Mucosa of descending colon (tissue), 3 donors: ENCODE measurements at regions not wholly inside any gene's neighbourhood (a gene's known extent, or its start where the extent isn't known, plus 50 kb on each side); places are given as distances from the start of the nearest gene placed in this dataset.

Experiments
- ATAC-seq: fragments of 200-7000 bp; cut with Tn5 transposase; one replicate; pipeline ENCODE4 v1.9.1; 2020; ENCODE audit warnings: mild to moderate bottlenecking, moderate library complexity
- DNase-seq, 3 donors: peaks; one replicate each; pipeline ENCODE4 v3.0.0-alpha.2; 2020
- H3K36me3 ChIP-seq: fragments of 200-600 bp; one replicate; pipeline ENCODE4 v1.8.0; 2021; ENCODE audit warnings: low read depth, mild to moderate bottlenecking
- H3K4me1 ChIP-seq: fragments of 200-600 bp; one replicate; pipeline ENCODE4 v1.8.0; 2021; ENCODE audit warnings: low read depth, mild to moderate bottlenecking
- H3K4me3 ChIP-seq: fragments of 200-600 bp; one replicate; pipeline ENCODE4 v1.8.0; 2021; ENCODE audit warnings: mild to moderate bottlenecking
- H3K9me3 ChIP-seq: fragments of 200-600 bp; one replicate; pipeline ENCODE4 v1.8.0; 2021; ENCODE audit warnings: mild to moderate bottlenecking
- CTCF ChIP-seq: fragments of 200-600 bp; IDR thresholded peaks from one replicate; pipeline ENCODE4 v1.8.0; 2022; ENCODE audit warnings: antibody characterized with exemption, mild to moderate bottlenecking
- intact Hi-C, 2 donors: fragments of 100-400 bp; cut with DNase I in 1 of 2; cut with micrococcal nuclease in 1 of 2; formaldehyde crosslinking; loops; one replicate each; pipeline versions ENCODE4 v1.11.0 to v1.11.1; 2022; cut with DNase I, micrococcal nuclease
- donor health status: DM: no; HTN: no; CAD: no; lungs with moderate emphysema.
- donor health status: DM: no; HTN: no; CAD: no.
- donor health status: DM: no; HTN: yes; CAD: no.

GRCh38 chr4:66837279-66837922 is 707.9 kb downstream of the CENPC start:
- Histone ChIP-seq H3K4me1 (no peaks in the 10 kb centered on the region), H3K4me3 (no peak overlapping the region), H3K36me3 (no peaks in the 10 kb centered on the region), H3K9me3 (no peaks in the 10 kb centered on the region)
- DNase-seq (no peak), ATAC-seq (no peak)
- intact Hi-C loops: no loop called here
- TF ChIP-seq CTCF: no peak

GRCh38 chr4:66829310-66829709 is 716.0 kb downstream of the CENPC start:
- H3K36me3 ChIP-seq: no peaks in the 10 kb centered on the region
- ATAC-seq (no peak), DNase-seq (no peak)
- H3K4me3 ChIP-seq: no peak overlapping the region
- peaks cover 2% of the 10 kb centered on the region for H3K9me3 ChIP-seq
- intact Hi-C loops: no loop called here
- no peak for TF ChIP-seq CTCF
- no peaks in the 10 kb centered on the region for H3K4me1 ChIP-seq

- ATAC-seq: no peak
- intact Hi-C loops: no loop called here
- Histone ChIP-seq H3K4me3 (no peak overlapping the region), H3K9me3 (peaks cover 2% of the 10 kb centered on the region), H3K4me1 (no peaks in the 10 kb centered on the region), H3K36me3 (no peaks in the 10 kb centered on the region)
- no peak for TF ChIP-seq CTCF
- DNase-seq: no peak
Observed at GRCh38 chr4:66820681-66821080, 724.6 kb downstream of the CENPC start.

- ATAC-seq: no peak
- intact Hi-C loops: no loop called here
- Histone ChIP-seq H3K9me3 (no peaks in the 10 kb centered on the region), H3K4me3 (no peak overlapping the region), H3K36me3 (no peaks in the 10 kb centered on the region), H3K4me1 (no peaks in the 10 kb centered on the region)
- no peak for TF ChIP-seq CTCF
- DNase-seq: no peak
Observed at GRCh38 chr4:66814277-66814676, 731.0 kb downstream of the CENPC start.

GRCh38 chr4:66805582-66805981 is 739.7 kb downstream of the CENPC start:
- no peak for TF ChIP-seq CTCF
- Histone ChIP-seq H3K36me3 (no peaks in the 10 kb centered on the region), H3K4me1 (no peaks in the 10 kb centered on the region), H3K4me3 (no peak overlapping the region), H3K9me3 (no peaks in the 10 kb centered on the region)
- ATAC-seq (no peak), DNase-seq (no peak)
- intact Hi-C loops: no loop called here

- TF ChIP-seq CTCF: no peak
Observed at GRCh38 chr4:66804979-66805378, 740.3 kb downstream of the CENPC start.

More at GRCh38 chr4:66804979-66805378, 740.3 kb downstream of the CENPC start:
- H3K9me3 ChIP-seq: no peaks in the 10 kb centered on the region
- no peak for DNase-seq
- ATAC-seq: no peak
- no peaks in the 10 kb centered on the region for H3K36me3 ChIP-seq
- H3K4me3 ChIP-seq: no peak overlapping the region
- no peaks in the 10 kb centered on the region for H3K4me1 ChIP-seq
- intact Hi-C loops: no loop called here
